Myocyte (in vitro differentiated cells): ENCODE measurements at regions not wholly inside any gene's neighbourhood (a gene's known extent, or its start where the extent isn't known, plus 50 kb on each side); places are given as distances from the start of the nearest gene placed in this dataset.
"Not testable (repeated sequence)": the region's sequence is repeated elsewhere in the genome, so short reads cannot be mapped to it uniquely, and the experiment has no call there.

Source experiments
- DNase-seq: peaks from one replicate; pipeline ENCODE4 v3.0.0-alpha.2; 2012; ENCODE audit warnings: low read depth

DNA sequence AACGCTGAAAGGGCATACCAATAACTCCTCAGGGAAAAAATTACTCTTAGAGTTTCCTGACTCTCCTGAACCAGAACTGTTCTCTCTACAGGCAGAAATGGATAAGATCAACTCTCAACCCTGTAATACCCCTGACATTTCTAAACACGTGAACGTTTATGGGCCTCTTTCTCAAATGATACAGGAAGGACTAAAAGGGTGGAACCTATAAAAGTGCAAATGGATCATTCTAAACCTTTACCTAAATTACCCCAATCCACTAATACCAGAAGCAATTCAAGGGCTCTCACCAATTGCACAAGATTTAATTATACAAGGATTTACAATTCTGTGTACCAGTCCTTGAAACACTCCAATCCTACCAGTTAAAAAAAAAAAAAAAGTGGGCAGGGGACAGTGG is 98.0 kb upstream of the FAM174B start:
- no peak for DNase-seq

DNA sequence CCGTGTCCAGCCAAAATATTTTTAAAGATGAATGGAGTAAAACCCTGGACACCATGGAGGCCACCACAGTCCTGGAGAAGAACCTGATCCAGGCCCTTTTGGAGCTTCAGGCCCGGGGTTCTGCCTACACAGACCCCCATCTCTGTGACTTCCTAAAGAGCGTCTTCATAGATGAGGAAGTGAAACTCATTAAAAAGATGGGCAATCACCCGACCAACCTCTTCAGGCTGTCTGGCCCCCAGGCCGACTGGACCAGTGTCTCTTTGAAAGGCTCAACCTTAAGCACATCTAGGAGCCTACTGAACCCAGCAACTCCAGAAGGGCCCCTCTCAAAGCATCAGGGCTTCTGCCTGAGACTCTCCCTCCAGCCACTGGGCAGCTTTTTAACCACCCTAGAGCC is 107.9 kb upstream of the FAM174B start:
- no peak for DNase-seq

DNA sequence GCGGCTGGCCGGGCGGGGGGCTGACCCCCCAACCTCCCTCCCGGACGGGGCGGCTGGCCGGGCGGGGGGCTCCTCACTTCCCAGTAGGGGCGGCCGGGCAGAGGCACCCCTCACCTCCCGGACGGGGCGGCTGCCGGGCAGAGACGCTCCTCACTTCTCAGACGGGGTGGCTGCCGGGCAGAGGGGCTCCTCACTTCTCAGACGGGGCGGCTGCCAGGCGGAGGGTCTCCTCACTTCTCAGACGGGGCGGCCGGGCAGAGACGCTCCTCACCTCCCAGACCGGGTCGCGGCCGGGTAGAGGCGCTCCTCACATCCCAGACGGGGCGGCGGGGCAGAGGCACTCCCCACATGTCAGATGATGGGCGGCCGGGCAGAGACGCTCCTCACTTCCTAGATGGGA is 112.6 kb upstream of the FAM174B start:
- not testable (repeated sequence) for DNase-seq

DNA sequence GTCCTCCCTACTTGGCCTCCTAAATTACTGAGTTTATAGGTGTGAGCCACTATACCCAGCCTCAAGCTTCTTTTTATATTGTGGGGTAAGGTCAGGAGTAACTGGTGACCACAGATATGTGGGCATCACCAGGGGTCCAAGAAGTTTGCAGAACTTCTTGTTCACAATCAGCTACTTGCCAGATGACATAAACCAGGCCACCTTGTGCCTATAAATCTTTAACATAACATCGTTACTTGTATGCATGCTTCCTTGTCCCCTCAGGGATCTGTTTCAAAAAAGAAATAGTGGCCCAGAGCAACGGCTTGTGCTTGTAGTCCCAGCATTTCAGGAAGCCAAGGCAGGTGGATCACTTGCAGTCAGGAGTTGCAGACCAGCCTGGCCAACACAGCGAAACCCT is 115.1 kb upstream of the FAM174B start:
- no peak for DNase-seq

DNA sequence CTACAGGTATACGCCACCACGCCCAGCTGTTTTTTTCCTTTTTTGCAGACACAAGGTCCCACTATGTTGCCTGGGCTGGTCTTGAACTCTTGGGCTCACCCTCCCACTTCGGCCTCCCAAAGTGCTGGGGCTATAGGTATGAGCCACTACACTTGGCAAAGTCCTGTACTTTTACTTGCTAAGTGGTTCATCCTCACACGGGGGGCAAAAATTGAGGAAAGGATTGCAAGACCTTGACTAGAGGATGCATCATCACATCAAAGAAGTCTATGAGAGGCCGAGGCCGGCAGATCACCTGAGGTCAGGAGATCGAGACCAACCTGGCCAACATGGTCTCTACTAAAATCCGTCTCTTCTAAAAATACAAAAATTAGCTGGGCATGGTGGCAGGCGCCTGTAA is 116.5 kb upstream of the FAM174B start:
- DNase-seq, result no peak

DNA sequence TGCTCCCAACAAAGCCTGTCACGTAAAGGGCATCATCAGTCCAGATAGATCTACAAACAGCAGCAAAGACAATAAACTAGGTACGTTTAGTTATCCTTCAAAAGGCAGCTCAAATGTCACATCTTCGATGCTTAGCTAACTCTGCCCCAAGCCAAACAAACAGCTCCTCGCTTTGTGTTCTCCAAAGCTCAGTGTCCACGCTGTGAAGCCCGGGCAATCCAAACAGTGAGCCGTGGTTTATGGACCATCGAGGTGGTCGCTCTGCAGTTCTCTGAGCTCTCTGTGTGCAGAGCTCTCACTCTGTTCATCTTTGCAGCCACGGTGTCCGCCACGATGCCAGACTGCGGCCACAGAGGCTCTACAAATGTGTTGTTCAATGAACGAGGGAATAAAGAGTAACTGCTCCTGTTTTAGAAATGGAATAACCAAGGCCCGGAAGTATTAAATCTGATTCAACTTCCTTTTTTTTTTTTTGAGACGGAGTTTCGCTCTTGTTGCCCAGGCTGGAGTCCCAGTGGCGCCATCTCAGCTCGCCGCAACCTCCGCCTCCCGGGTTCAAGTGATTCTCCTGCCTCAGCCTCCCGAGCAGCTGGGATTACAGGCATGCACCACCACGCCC is 117.2 kb upstream of the FAM174B start:
- no peak for DNase-seq

DNA sequence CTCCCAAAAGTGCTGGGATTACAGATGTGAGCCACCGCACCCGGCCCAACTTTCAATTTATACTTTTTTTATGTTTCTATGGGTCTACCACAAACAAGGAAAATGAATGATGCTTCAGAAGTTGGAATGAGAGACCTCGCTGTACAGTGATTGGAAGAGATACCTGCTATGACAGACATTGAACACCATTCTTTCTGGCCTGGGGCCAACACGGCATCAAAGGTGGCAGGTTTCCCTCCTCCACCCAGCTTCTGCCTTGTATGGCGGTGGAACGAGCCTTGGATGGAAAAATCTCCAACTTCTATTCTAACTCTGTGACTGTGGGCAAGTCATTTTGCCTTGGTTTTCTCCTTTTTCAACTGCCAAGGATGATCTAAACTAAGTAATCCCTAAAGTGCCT is 117.8 kb upstream of the FAM174B start:
- no peak for DNase-seq

DNA sequence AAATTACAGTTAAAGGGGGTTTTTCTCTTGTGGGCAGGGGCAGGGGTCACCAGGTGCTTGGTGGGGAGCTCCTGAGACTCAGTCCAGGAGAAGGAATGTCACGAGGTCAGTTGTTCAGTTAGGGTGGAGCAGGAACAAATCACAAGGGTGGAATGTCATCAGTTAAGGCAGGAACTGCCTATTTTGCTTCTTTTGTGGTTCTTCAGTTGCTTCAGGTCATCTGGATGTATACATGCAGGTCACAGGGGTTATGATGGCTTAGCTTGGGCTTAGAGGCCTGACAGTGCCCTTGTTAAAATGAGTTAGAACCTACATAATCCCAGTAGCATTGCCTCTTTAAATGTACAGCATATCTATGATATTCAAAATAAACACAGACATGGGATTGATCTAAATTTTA is 120.2 kb upstream of the CHD2 start:
- DNase-seq, result no peak

DNA sequence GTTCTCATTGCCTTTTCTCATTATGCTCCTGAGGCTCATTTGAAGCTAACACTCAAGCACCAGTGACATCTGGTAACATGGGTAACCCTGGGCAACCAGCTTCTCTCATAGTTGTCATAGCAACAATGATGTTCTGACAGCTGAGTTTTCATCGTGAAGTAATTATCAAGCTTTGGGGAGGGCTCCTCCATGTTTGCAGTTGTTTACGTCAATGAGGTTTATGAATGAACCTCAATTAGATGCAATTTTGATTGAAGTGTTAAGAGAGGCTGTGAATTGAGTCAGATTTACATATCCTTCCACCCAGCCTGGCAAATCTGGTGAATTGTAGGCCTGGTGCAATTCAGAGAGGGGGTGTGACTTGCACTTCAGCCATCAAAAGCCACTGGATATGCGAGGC is 119.3 kb upstream of the CHD2 start:
- DNase-seq, result no peak

DNA sequence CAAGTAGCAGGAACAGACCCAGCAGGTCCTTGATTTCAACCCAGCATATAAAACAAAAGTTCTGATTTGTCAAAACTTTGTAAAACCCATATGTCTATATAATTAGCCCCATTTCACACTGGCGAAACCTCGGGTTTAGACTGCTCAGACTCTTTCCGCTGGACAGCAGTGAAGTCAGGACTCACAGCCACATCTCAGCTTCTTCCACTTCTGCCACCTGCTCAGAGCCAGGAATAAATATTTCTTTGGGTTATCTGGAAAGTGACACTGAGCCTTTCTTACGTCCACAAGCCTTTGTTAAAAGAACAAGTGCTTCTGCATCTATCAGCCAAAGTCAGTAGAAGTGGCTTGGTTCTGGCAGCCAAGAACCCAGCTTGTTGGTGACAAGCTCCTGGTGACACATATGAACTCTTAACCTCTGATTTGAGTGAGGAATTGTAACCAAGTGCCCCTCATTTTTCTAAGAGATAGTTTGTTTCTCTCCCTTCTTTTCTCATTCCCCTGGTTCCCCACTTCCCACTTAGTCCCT is 118.1 kb upstream of the CHD2 start:
- DNase-seq, result no peak

DNA sequence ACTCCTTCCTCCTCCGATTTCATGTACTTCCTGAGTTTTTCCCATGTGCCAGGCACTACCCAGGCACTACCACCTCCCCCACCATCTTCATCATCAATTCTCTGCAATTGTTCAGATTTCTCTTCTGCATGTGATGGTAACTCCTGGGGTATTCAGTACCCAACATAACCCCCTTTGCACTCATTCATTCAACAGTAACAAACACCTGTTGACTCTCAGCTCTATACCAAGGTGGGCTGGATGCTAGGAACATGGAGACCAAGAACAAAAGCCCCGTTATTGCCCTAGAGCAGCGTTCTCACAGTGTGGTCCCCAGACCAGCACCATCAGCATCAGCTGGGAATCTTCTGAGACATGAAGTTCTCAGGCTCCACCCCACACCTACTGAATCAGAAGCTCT is 113.0 kb upstream of the CHD2 start:
- DNase-seq, result no peak

DNA sequence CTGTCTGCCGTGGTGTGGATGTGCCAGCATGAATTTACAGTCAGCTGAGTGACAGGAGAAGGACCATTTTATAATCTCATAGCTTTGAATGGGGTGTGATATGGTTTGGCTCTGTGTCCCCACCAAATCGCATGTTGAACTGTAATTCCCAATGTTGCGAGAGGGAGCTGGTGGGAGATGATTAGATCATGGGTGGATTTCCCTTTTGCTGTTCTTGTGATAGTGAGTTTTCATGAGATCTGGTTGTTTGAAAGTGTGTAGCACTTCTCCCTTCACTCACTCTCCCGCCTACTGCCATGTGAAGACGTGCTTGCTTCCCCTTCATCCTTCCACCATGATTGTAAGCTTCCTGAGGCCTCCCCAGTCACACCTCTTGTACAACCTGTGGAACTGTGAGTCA is 111.9 kb upstream of the CHD2 start:
- DNase-seq, result no peak

DNA sequence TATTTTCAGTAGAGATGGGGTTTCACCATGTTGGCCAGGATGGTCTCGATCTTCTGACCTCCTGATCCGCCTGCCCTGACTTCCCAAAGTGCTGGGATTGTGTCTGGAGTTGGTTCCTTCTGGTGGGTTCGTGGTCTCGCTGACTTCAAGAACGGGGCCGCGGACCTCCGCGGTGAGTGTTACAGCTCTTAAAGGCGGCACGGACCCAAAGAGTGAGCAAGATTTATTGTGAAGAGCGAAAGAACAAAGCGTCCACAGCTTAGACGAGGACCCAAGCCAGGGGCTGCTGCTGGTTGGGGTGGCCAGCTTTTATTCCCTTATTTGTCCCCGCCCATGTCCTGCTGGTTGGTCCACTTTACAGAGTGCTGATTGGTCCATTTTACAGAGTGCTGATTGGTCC is 111.3 kb upstream of the CHD2 start:
- not testable (repeated sequence) for DNase-seq

DNA sequence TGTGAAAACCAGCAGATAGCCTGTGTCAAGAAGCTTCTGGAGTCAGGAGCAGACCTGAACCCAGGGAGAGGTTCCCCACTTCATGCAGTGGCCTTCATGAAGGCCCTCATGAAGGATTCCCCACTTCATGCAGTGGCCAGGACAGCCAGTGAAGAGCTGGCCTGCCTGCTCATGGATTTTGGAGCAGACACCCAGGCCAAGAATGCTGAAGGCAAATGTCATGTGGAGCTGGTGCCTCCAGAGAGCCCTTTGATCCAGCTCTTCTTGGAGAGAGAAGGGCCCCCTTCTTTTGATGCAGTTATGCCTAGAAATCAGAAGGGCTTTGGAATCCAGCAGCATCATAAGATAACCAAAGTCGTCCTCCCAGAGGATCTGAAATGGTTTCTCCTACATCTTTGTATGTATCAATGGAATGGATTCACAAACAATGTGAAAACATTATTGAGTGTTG is 103.9 kb upstream of the CHD2 start:
- no peak for DNase-seq

DNA sequence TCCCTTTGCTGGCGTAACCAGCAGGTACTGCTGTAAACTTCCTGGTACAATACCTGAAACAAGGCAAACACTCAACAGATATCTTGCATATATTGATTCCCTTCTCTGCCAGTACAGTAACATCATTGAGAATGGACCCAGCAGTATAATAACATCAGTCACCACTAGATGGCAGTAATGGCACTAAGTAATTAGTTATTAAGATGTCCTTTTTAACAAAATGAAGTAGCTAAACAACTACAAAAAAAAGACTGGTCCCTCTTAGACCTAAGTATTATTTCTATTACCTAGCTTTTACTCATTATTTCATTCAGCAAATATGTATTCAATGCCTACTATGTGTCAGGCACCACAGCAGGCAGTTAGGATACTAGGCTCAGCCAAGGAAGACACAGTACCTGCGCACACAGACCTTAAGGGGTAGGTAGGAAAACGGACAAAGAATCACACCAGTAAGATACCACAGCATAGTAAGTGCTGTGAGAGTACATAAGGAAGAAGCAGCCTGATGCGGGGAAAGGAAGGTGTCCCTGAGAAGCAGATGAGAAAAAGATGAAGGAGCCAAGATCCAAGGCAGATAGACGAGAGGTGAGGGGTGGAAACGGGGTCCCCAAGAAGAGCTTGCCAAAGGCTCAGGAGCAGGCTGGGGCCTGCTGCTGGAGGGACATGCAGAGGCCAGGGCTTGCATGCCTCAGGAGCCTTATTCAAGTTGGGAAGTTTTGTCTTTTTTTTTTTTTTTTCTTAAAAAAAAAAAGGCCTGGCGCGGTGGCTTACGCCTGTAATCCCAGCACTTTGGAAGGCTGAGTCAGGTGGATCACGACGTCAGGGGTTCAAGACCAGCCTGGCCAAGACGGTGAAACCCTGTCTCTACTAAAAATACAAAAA is 102.7 kb upstream of the CHD2 start:
- DNase-seq, result peak; percentile 83

DNA sequence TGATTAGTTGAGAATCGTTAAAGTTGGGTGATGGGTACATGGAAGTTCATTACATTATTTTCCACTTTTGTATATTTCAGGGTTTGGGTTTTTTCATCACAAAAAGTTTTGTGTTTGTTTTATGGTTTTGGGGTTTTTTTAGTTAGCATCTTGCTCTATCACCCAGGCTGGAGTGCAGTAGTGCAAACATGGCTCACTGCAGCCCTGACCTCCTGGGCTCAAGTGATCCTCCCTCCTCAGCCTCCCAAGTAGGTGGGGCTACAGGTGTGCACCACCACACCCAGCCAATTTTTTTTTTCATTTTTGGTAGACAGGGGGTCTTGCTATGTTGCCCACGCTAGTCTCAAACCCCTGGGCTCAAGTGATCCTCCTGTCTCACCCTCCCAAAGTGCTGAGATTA is 100.1 kb upstream of the CHD2 start:
- no peak for DNase-seq

DNA sequence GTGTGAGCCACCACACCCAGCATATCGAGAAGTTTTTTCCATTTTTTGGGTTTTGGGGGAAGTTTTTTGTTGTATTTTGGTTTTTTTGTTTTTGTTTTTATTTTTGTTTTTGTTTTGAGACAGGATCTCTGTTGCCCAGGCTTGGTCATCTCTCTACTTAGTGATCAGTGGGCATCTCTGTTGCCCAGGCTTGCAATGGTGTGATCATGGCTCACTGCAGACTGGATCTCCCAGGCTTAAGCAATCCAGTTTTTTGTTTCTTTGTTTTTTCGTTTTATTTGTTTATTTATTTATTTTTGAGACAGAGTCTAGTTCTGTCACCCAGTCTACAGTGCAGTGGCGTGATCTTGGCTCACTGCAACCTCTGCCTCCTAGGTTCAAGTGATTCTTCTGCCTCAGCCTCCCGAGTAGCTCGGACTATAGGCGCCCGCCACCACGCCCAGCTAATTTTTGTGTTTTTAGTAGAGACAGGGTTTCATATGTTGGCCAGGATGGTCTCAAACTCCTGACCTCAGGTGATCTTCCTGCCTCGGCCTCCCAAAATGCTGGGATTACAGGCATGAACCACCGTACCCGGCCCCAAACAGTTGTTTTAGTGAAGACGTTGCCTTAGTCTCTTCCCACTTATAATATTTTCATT is 99.6 kb upstream of the CHD2 start:
- not testable (repeated sequence) for DNase-seq

DNA sequence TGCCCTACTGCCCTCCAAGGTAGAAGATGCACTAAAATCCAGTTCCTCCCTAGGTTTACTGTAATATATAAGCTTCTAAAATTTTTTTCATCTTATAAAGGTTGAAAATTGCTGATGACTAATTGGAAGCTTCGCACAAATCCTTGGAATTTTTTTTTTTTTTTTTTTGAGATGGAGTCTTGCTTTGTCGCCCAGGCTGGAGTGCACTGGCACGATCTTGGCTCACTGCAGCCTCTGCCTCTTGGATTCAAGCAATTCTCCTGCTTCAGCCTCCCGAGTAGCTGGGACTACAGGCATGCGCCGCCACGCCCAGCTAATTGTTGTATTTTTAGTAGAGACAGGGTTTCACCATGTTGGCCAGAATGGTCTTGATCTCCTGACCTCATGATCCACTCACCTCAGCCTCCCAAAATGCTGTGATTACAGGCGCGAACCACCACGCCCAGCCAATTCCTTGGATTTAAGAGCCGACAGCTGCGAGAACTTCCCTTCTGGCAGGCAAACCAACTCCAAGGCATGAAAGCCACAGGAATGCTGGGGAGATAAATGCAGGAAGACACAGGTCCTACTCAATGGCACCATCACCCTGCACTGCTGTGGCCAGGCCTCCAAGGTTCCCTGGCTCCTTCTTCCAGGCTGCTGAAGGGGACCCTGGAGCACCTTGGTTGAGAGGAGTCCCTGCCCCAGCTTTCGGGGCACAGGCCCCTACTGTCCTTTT is 98.9 kb upstream of the CHD2 start:
- DNase-seq, result peak; percentile 99

DNA sequence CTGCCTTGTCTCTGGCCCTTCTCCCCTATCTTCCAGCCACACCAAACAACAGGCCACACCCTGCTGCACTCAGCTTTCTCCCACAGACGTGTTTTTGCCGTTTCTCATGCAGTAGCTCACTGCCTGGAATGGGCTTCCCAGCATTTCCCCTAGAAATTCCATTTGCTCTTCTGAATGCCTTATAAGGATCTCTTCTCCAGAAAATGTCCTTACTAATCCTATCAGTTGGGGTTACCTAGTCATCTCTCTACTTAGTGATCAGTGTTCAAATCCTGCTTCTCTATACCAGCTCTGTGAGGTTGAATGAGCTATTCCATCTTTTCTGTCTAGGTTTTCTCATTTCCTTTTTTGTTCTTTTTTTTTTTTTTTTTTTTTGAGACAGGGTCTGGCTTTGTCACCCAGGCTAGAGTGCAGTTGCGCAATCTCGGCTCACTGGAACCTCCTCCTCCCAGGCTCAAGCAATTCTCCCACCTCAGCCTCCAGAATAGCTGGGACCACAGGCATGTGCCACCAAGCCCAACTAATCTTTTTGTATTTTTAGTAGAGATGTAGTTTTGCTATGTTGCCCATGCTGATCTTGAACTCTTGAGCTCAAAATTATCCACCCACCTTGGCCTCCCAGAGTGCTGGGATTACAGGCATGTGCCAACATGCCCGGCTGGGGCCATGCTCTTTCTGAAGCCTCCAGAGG is 98.2 kb upstream of the CHD2 start:
- peak; percentile 93 for DNase-seq

DNA sequence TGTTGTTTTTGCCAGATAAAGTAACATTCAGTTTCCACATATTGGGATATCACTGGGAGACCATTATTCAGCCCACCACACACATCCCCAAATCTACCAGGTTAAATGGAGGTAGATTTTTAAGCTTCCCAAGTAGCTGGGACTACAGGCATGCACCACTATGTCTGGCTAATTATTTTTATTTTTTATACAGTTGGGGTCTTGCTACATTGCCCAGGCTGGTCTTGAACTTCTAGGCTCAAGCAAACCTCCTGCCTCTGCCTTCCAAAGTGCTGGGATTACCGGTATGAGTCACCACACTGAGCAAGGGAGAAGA is 96.6 kb upstream of the CHD2 start:
- no peak for DNase-seq
